ENCODE measurements at regions not wholly inside any gene's neighbourhood (a gene's known extent, or its start where the extent isn't known, plus 50 kb on each side); places are given as distances from the start of the nearest gene placed in this dataset.

- DNase-seq (ENCODE audit: low read depth): no peak
- no peaks in the 10 kb centered on the region; the same call in 1 of the 2 replicates for H3K36me3 ChIP-seq (ENCODE audit: control insufficient read depth, insufficient read depth, low read length)
- ChIA-PET POLR2A (no interaction called here), CTCF (interaction anchor here (1.2 kb wide), 1 partner anchor 9 kb away, joined by 3 read pairs; no protein-coding TSS in a partner anchor)
- H3K4me3 ChIP-seq (ENCODE audit: low read depth, low read length): no peak overlapping the region
- H3K27me3 ChIP-seq (ENCODE audit: control insufficient read depth, insufficient read depth, low read length): no peaks in the 10 kb centered on the region
- TF ChIP-seq, protein P1, sequence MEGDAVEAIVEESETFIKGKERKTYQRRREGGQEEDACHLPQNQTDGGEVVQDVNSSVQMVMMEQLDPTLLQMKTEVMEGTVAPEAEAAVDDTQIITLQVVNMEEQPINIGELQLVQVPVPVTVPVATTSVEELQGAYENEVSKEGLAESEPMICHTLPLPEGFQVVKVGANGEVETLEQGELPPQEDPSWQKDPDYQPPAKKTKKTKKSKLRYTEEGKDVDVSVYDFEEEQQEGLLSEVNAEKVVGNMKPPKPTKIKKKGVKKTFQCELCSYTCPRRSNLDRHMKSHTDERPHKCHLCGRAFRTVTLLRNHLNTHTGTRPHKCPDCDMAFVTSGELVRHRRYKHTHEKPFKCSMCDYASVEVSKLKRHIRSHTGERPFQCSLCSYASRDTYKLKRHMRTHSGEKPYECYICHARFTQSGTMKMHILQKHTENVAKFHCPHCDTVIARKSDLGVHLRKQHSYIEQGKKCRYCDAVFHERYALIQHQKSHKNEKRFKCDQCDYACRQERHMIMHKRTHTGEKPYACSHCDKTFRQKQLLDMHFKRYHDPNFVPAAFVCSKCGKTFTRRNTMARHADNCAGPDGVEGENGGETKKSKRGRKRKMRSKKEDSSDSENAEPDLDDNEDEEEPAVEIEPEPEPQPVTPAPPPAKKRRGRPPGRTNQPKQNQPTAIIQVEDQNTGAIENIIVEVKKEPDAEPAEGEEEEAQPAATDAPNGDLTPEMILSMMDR (IDR thresholded peaks at IDR 0.05; ENCODE audit: insufficient read depth, low read depth, low read length): no peak
Measured at GRCh38 chr16:85527042-85527766, 85.9 kb upstream of the GSE1 start.

- TF ChIP-seq, protein P1 (IDR thresholded peaks at IDR 0.05; ENCODE audit: insufficient read depth, low read depth, low read length): no peak
- POLR2A ChIA-PET: no interaction called here
- H3K36me3 ChIP-seq (ENCODE audit: control insufficient read depth, insufficient read depth, low read length): no peaks in the 10 kb centered on the region; the same call in 1 of the 2 replicates
- CTCF ChIA-PET: interaction anchor here (0.7 to 1.3 kb wide), 3 partner anchors 11 to 29 kb away, joined by 3 to 6 read pairs (median 4); no protein-coding TSS in a partner anchor
- H3K4me3 ChIP-seq (ENCODE audit: low read depth, low read length): no peak overlapping the region
- DNase-seq (ENCODE audit: low read depth): no peak
- H3K27me3 ChIP-seq (ENCODE audit: control insufficient read depth, insufficient read depth, low read length): no peaks in the 10 kb centered on the region
Measured at GRCh38 chr16:85527767-85528297, 85.3 kb upstream of the GSE1 start.

- no peak for DNase-seq (ENCODE audit: low read depth)
- no peaks in the 10 kb centered on the region; the same call in 1 of the 2 replicates for H3K36me3 ChIP-seq (ENCODE audit: control insufficient read depth, insufficient read depth, low read length)
- H3K4me3 ChIP-seq (ENCODE audit: low read depth, low read length): no peak overlapping the region
- TF ChIP-seq, protein P1 (IDR thresholded peaks at IDR 0.05; ENCODE audit: insufficient read depth, low read depth, low read length): peak; percentile 56
- POLR2A ChIA-PET: no interaction called here
- no peaks in the 10 kb centered on the region for H3K27me3 ChIP-seq (ENCODE audit: control insufficient read depth, insufficient read depth, low read length)
- CTCF ChIA-PET: interaction anchor here (0.6 to 1.5 kb wide), 8 partner anchors 10 to 108 kb away, joined by 3 to 6 read pairs (median 4); no protein-coding TSS in a partner anchor
Measured at GRCh38 chr16:85528528-85529387, 84.4 kb upstream of the GSE1 start.

GRCh38 chr16:85529489-85530369 lies 83.4 kb upstream of the GSE1 start:
- no peak for DNase-seq (ENCODE audit: low read depth)
- H3K27me3 ChIP-seq (ENCODE audit: control insufficient read depth, insufficient read depth, low read length): no peaks in the 10 kb centered on the region
- H3K36me3 ChIP-seq (ENCODE audit: control insufficient read depth, insufficient read depth, low read length): no peaks in the 10 kb centered on the region; the same call in 1 of the 2 replicates
- TF ChIP-seq, protein P1 (IDR thresholded peaks at IDR 0.05; ENCODE audit: insufficient read depth, low read depth, low read length): 0 out of 2 replicates have a peak, but pooled peaks have one; percentile 5
- no peak overlapping the region for H3K4me3 ChIP-seq (ENCODE audit: low read depth, low read length)
- CTCF ChIA-PET: interaction anchor here (0.5 to 1.7 kb wide), 11 partner anchors 9 to 1906 kb away, joined by 3 to 6 read pairs (median 4); no protein-coding TSS in a partner anchor
- POLR2A ChIA-PET: no interaction called here

All from BJ (cell line).